ENCODE measurements at regions not wholly inside any gene's neighbourhood (a gene's known extent, or its start where the extent isn't known, plus 50 kb on each side); places are given as distances from the start of the nearest gene placed in this dataset.

DNA sequence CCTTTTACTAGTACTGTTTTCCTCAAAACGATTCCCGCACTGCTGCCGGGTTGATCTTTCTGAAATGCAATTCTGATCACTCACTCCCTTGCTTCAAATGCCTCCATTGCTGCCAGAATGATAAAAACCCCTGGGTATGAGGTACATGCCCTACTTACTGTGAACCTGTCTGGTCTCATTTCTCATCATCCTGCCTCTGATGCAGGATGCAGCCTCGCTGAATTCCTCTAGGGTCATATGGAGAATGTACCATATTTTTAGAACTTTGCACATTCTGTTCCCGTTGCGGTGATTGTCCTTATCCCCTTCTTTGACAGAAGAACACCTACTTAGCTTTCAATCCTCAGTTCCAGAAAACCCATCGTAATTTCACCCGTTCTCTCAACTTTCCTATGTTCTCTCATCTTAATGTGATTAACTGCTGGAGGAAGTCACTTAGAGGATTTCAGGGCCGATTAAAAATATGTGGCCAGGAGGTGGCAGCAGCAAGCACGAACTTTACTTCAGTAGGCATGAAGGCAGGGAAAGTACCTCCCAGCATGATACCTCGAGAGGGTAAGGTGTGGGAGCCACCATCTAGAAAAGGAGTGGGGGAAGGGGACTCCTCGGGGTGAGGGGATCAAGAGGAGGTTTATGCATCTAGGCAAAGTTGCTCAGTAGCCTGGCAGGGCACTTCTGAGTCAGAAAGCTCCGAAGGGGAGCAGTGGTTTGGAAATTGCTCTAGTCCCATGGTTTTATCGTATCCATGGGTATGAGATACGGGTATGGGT lies 361.5 kb upstream of the ZP4 start:
- Histone ChIP-seq H3K9me3 (ENCODE audit: control extremely low read depth in 1 of 3, control insufficient read depth in 2 of 3, insufficient read depth in 1 of 3, low read length in 2 of 3) (no peaks in the 10 kb centered on the region), H3K27me3 (replicated peaks in 1 of 4; ENCODE audit: control extremely low read depth in 1 of 4, control insufficient read depth in 3 of 4, insufficient read depth in 4 of 4, low read length in 3 of 4) (no peaks in the 10 kb centered on the region), H3K27ac (ENCODE audit: low read length in 2 of 2) (no peak overlapping the region), H4K20me1 (ENCODE audit: control insufficient read depth, insufficient read depth, low read length, poor library complexity, severe bottlenecking) (no peaks in the 10 kb centered on the region), H3K9ac (ENCODE audit: low read length) (no peak overlapping the region), H3K79me2 (ENCODE audit: control insufficient read depth, insufficient read depth, low read length) (no peaks in the 10 kb centered on the region), H3K4me3 (ENCODE audit: control extremely low read depth in 1 of 5, extremely low read depth in 1 of 5, insufficient read depth in 1 of 5, low read depth in 2 of 5, low read length in 4 of 5) (no peak overlapping the region), H3K4me1 (ENCODE audit: control insufficient read depth in 2 of 2, insufficient read depth in 2 of 2, low read length in 2 of 2) (no peaks in the 10 kb centered on the region), H2AFZ (ENCODE audit: insufficient read depth, low read depth, low read length, poor library complexity, severe bottlenecking) (no peak overlapping the region), H3K4me2 (replicated peaks; ENCODE audit: low read depth, low read length, poor library complexity, severe bottlenecking) (no peak overlapping the region), H3K36me3 (replicated peaks in 1 of 2; ENCODE audit: control extremely low read depth in 1 of 2, control insufficient read depth in 1 of 2, extremely low read depth in 1 of 2, insufficient read depth in 2 of 2, low read length in 1 of 2) (no peaks in the 10 kb centered on the region)
- Mint-ChIP-seq H3K4me1 (no peaks in the 10 kb centered on the region), H3K9me3 (ENCODE audit: insufficient read depth) (no peaks in the 10 kb centered on the region), H3K27ac (no peak overlapping the region), H3K4me3 (no peak overlapping the region), H3K27me3 (no peaks in the 10 kb centered on the region)
- intact Hi-C loops (cut with micrococcal nuclease) = no loop called here
- ChIA-PET CTCF (no interaction called here), POLR2A (no interaction called here)
- DNase-seq = peak; percentile 12
- 54% methylated on average over 11 of the region's 15 CpGs for WGBS (ENCODE audit: insufficient coverage)
- TF ChIP-seq EZH2 (IDR thresholded peaks at IDR 0.05; ENCODE audit: borderline replicate concordance, insufficient read depth, low read depth, low read length, poor library complexity, severe bottlenecking) = no peak
- TF ChIP-seq, protein P1, sequence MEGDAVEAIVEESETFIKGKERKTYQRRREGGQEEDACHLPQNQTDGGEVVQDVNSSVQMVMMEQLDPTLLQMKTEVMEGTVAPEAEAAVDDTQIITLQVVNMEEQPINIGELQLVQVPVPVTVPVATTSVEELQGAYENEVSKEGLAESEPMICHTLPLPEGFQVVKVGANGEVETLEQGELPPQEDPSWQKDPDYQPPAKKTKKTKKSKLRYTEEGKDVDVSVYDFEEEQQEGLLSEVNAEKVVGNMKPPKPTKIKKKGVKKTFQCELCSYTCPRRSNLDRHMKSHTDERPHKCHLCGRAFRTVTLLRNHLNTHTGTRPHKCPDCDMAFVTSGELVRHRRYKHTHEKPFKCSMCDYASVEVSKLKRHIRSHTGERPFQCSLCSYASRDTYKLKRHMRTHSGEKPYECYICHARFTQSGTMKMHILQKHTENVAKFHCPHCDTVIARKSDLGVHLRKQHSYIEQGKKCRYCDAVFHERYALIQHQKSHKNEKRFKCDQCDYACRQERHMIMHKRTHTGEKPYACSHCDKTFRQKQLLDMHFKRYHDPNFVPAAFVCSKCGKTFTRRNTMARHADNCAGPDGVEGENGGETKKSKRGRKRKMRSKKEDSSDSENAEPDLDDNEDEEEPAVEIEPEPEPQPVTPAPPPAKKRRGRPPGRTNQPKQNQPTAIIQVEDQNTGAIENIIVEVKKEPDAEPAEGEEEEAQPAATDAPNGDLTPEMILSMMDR (IDR thresholded peaks at IDR 0.05) = peak; percentile 23
- ATAC-seq (ENCODE audit: low read depth) = no peak

GRCh38 chr1:238248356-238248755 lies 357.6 kb upstream of the ZP4 start:
- H3K27ac Mint-ChIP-seq = no peak overlapping the region
- ChIA-PET POLR2A (no interaction called here), CTCF (interaction anchor here (0.6 kb wide), 1 partner anchor 1529 kb away, joined by 3 read pairs; no protein-coding TSS in a partner anchor)
- no peak overlapping the region for H3K4me2 ChIP-seq (replicated peaks; ENCODE audit: low read depth, low read length, poor library complexity, severe bottlenecking)
- no peaks in the 10 kb centered on the region for H3K27me3 Mint-ChIP-seq
- H3K4me1 Mint-ChIP-seq = no peaks in the 10 kb centered on the region
- H4K20me1 ChIP-seq (ENCODE audit: control insufficient read depth, insufficient read depth, low read length, poor library complexity, severe bottlenecking) = no peaks in the 10 kb centered on the region
- H3K79me2 ChIP-seq (ENCODE audit: control insufficient read depth, insufficient read depth, low read length) = no peaks in the 10 kb centered on the region
- H3K9me3 Mint-ChIP-seq (ENCODE audit: insufficient read depth) = no peaks in the 10 kb centered on the region
- TF ChIP-seq, protein P1 (IDR thresholded peaks at IDR 0.05) = no peak
- TF ChIP-seq EZH2 (IDR thresholded peaks at IDR 0.05; ENCODE audit: borderline replicate concordance, insufficient read depth, low read depth, low read length, poor library complexity, severe bottlenecking) = no peak
- intact Hi-C loops (cut with micrococcal nuclease) = no loop called here
- DNase-seq (no peak), ATAC-seq (ENCODE audit: low read depth) (no peak)
- H3K4me3 ChIP-seq (ENCODE audit: control extremely low read depth in 1 of 5, extremely low read depth in 1 of 5, insufficient read depth in 1 of 5, low read depth in 2 of 5, low read length in 4 of 5) = no peak overlapping the region
- H3K27ac ChIP-seq (ENCODE audit: low read length in 2 of 2) = no peak overlapping the region
- no peaks in the 10 kb centered on the region for H3K27me3 ChIP-seq (replicated peaks in 1 of 4; ENCODE audit: control extremely low read depth in 1 of 4, control insufficient read depth in 3 of 4, insufficient read depth in 4 of 4, low read length in 3 of 4)
- H3K36me3 ChIP-seq (replicated peaks in 1 of 2; ENCODE audit: control extremely low read depth in 1 of 2, control insufficient read depth in 1 of 2, extremely low read depth in 1 of 2, insufficient read depth in 2 of 2, low read length in 1 of 2) = no peaks in the 10 kb centered on the region
- no peak overlapping the region for H2AFZ ChIP-seq (ENCODE audit: insufficient read depth, low read depth, low read length, poor library complexity, severe bottlenecking)
- no peak overlapping the region for H3K4me3 Mint-ChIP-seq
- no CpG with 5 or more reads among the region's 3 CpGs for WGBS (ENCODE audit: insufficient coverage)
- H3K9ac ChIP-seq (ENCODE audit: low read length) = no peak overlapping the region
- no peaks in the 10 kb centered on the region for H3K9me3 ChIP-seq (ENCODE audit: control extremely low read depth in 1 of 3, control insufficient read depth in 2 of 3, insufficient read depth in 1 of 3, low read length in 2 of 3)
- no peaks in the 10 kb centered on the region for H3K4me1 ChIP-seq (ENCODE audit: control insufficient read depth in 2 of 2, insufficient read depth in 2 of 2, low read length in 2 of 2)

All from B cell (primary cell).